HepG2 (cell line): ENCODE measurements at regions not wholly inside any gene's neighbourhood (a gene's known extent, or its start where the extent isn't known, plus 50 kb on each side); places are given as distances from the start of the nearest gene placed in this dataset.

Source experiments
- ATAC-seq: fragments of 200-7000 bp; cut with Tn5 transposase; 3 replicates; pipeline ENCODE4 v1.9.1; 2020; ENCODE audit warnings: mild to moderate bottlenecking, moderate library complexity
- BruUV-seq: library from RNA; stranded (reverse); fragments of 400-500 nt; replicated peaks from 2 replicates; lab custom pipeline; 2021; lab: Mats Ljungman, UMichigan
- CTCF ChIA-PET: fragments of 300-600 bp; formaldehyde crosslinking; extraction: SDS; loops from one replicate; lab custom pipeline; 2021; ENCODE audit warnings: low total read pairs, inconsistent platforms, low intra/inter-chr PET ratio; lab: Yijun Ruan, JAX
- POLR2A ChIA-PET: fragments of 350-600 bp; sonication (Branson Sonifier 250); formaldehyde crosslinking; loops from one replicate; lab custom pipeline; 2020; ENCODE audit warnings: antibody characterized with exemption, inconsistent platforms; lab: Yijun Ruan, JAX
- DNase-seq: peaks from one replicate; pipeline ENCODE4 v3.0.0-alpha.2; 2015; ENCODE audit warnings: low spot score
- FAIRE-seq: peaks from 3 replicates; lab custom pipeline; 2011; peaks lifted over from hg19 to GRCh38; lab: Jason Lieb, UNC
- H2AFZ ChIP-seq: one replicate; pipeline ENCODE4 v1.6.1; 2011; ENCODE audit warnings: low read length, inconsistent platforms
- H3K27ac ChIP-seq: fragments of 300-600 bp; 3 replicates; pipeline ENCODE4 v1.8.0; 2011; ENCODE audit warnings: mixed run types, mild to moderate bottlenecking, mixed read lengths, low read length, inconsistent platforms; ENCODE audit not compliant: insufficient read depth; ENCODE audit errors: extremely low read length
- H3K27me3 ChIP-seq, 2 experiments: fragments of 200-600 bp in 1 of 2; 2 replicates in 1 of 2; 3 replicates in 1 of 2; pipeline versions ENCODE4 v1.6.0 to v1.8.0; 2011; ENCODE audit warnings: low read length in 2 of 2, mild to moderate bottlenecking in 2 of 2, moderate library complexity in 2 of 2, inconsistent platforms in 1 of 2; ENCODE audit not compliant: insufficient read depth in 2 of 2, control insufficient read depth in 1 of 2
- H3K36me3 ChIP-seq, 2 experiments: fragments of 200-600 bp in 1 of 2; replicated peaks in 1 of 2; 2 replicates in 1 of 2; 3 replicates in 1 of 2; pipeline versions ENCODE4 v1.5.1 to v1.8.0; 2011; ENCODE audit warnings: low read length in 2 of 2, inconsistent platforms in 1 of 2; ENCODE audit not compliant: insufficient read depth in 2 of 2, control insufficient read depth in 1 of 2
- H3K4me1 ChIP-seq: 2 replicates; pipeline ENCODE4 v1.5.1; 2012; ENCODE audit warnings: low read length, inconsistent platforms; ENCODE audit not compliant: insufficient read depth
- H3K4me2 ChIP-seq: 2 replicates; pipeline ENCODE4 v1.6.0; 2011; ENCODE audit warnings: low read depth, low read length, inconsistent platforms
- H3K4me3 ChIP-seq, 3 experiments: fragments of 200-600 bp in 1 of 3; sonication (generic), shearing (Covaris generic) in 1 of 3; replicated peaks in 1 of 3; 2 replicates each; pipeline ENCODE4 v1.5.1; 2011 to 2016; ENCODE audit warnings: low read length in 3 of 3, inconsistent platforms in 2 of 3, low read depth in 2 of 3, mild to moderate bottlenecking in 2 of 3, control low read depth in 1 of 3, mixed read lengths in 1 of 3; ENCODE audit not compliant: insufficient read depth in 1 of 3
- H3K79me2 ChIP-seq: one replicate; pipeline ENCODE4 v1.6.1; 2011; ENCODE audit warnings: low read length, inconsistent platforms; ENCODE audit not compliant: insufficient read depth
- H3K9ac ChIP-seq: 2 replicates; pipeline ENCODE4 v1.6.0; 2011; ENCODE audit warnings: mild to moderate bottlenecking, low read depth, low read length, inconsistent platforms; ENCODE audit not compliant: insufficient read depth
- H3K9me3 ChIP-seq: 2 replicates; pipeline ENCODE4 v1.5.1; 2012; ENCODE audit warnings: mild to moderate bottlenecking, low read length
- H4K20me1 ChIP-seq: 2 replicates; pipeline ENCODE4 v1.6.0; 2011; ENCODE audit warnings: inconsistent platforms, mild to moderate bottlenecking, low read length, moderate library complexity; ENCODE audit not compliant: insufficient read depth
- FOXA1 ChIP-seq, 2 experiments: fragments of 450-650 bp in 1 of 2; sonication (generic) in 1 of 2; formaldehyde crosslinking in 1 of 2; IDR thresholded peaks; 2 replicates each; pipeline versions ENCODE4 v1.4.0 to v1.6.1; 2016 to 2020; ENCODE audit warnings: missing genetic modification reagents in 1 of 2
- GATA4 ChIP-seq: sonication (generic); IDR thresholded peaks from 2 replicates; pipeline ENCODE4 v1.6.1; 2016; ENCODE audit warnings: antibody characterized with exemption, low read depth, borderline replicate concordance
- HNF1B ChIP-seq: sonication (generic); formaldehyde crosslinking; IDR thresholded peaks from 2 replicates; pipeline ENCODE4 v1.5.1; 2020; ENCODE audit warnings: mild to moderate bottlenecking, moderate library complexity, missing genetic modification reagents
- KAT8 ChIP-seq: IDR thresholded peaks from 2 replicates; pipeline ENCODE4 v1.6.1; 2016; ENCODE audit warnings: missing genetic modification reagents, missing compliant biosample characterization
- KDM2A ChIP-seq: sonication (generic); formaldehyde crosslinking; IDR thresholded peaks from 2 replicates; pipeline ENCODE4 v1.4.0; 2020; ENCODE audit warnings: low read depth, missing genetic modification reagents, borderline replicate concordance
- MZF1 ChIP-seq: sonication (generic); formaldehyde crosslinking; IDR thresholded peaks from 2 replicates; pipeline ENCODE4 v1.8.1; 2023; ENCODE audit warnings: mild to moderate bottlenecking, missing genetic modification reagents, borderline replicate concordance
- ONECUT2 ChIP-seq: sonication (generic); formaldehyde crosslinking; IDR thresholded peaks from 2 replicates; pipeline ENCODE4 v1.4.0; 2020; ENCODE audit warnings: missing genetic modification reagents
- PCBP2 ChIP-seq: fragments of 200-400 bp; formaldehyde crosslinking; optimal IDR thresholded peaks from 2 replicates; pipeline ENCODE3; 2018; ENCODE audit warnings: low read length, low read depth; ENCODE audit not compliant: poor library complexity, severe bottlenecking
- POLR2AphosphoS5 ChIP-seq: IDR thresholded peaks from 2 replicates; pipeline ENCODE4 v1.6.1; 2012; ENCODE audit warnings: low read depth, low read length
- RFX3 ChIP-seq: IDR thresholded peaks from 2 replicates; pipeline ENCODE4 v1.6.1; 2016; ENCODE audit warnings: missing biosample characterization, missing genetic modification reagents
- TAF1 ChIP-seq: sonication (generic); formaldehyde crosslinking; IDR thresholded peaks from 2 replicates; pipeline ENCODE4 v1.4.0; 2020; ENCODE audit warnings: missing genetic modification reagents
- TRIM24 ChIP-seq: sonication (generic); formaldehyde crosslinking; IDR thresholded peaks from 2 replicates; pipeline ENCODE4 v1.8.0; 2022; ENCODE audit warnings: mild to moderate bottlenecking, missing genetic modification reagents
- ZBTB1 ChIP-seq: sonication (generic); formaldehyde crosslinking; IDR thresholded peaks from 2 replicates; pipeline ENCODE4 v1.4.0; 2020; ENCODE audit warnings: missing genetic modification reagents, borderline replicate concordance
- ZMAT5 ChIP-seq: sonication (generic); formaldehyde crosslinking; IDR thresholded peaks from 2 replicates; pipeline ENCODE4 v1.5.0; 2020; ENCODE audit warnings: mild to moderate bottlenecking, low read depth, missing genetic modification reagents, borderline replicate concordance
- ZNF180 ChIP-seq: sonication (generic); formaldehyde crosslinking; IDR thresholded peaks from 2 replicates; pipeline ENCODE4 v1.4.0; 2020; ENCODE audit warnings: low read depth, missing genetic modification reagents, borderline replicate concordance
- ZNF30 ChIP-seq: sonication (generic); formaldehyde crosslinking; IDR thresholded peaks from 2 replicates; pipeline ENCODE4 v1.5.0; 2020; ENCODE audit warnings: mild to moderate bottlenecking, missing genetic modification reagents
- ZNF468 ChIP-seq: sonication (generic); formaldehyde crosslinking; IDR thresholded peaks from 2 replicates; pipeline ENCODE4 v1.8.0; 2022; ENCODE audit warnings: mild to moderate bottlenecking, moderate library complexity, missing genetic modification reagents
- ZNF496 ChIP-seq: sonication (generic); formaldehyde crosslinking; IDR thresholded peaks from 2 replicates; pipeline ENCODE4 v1.8.1; 2023; ENCODE audit warnings: mild to moderate bottlenecking, moderate library complexity, missing genetic modification reagents; ENCODE audit not compliant: insufficient replicate concordance
- ZNF563 ChIP-seq: sonication (generic); formaldehyde crosslinking; IDR thresholded peaks from 2 replicates; pipeline ENCODE4 v1.8.0; 2022; ENCODE audit warnings: mild to moderate bottlenecking, moderate library complexity, missing genetic modification reagents
- ZNF691 ChIP-seq: sonication (generic); formaldehyde crosslinking; IDR thresholded peaks from 2 replicates; pipeline ENCODE4 v1.4.0; 2020; ENCODE audit warnings: missing genetic modification reagents, low read depth, mild to moderate bottlenecking, borderline replicate concordance
- ZNF790 ChIP-seq: sonication (generic); formaldehyde crosslinking; IDR thresholded peaks from 2 replicates; pipeline ENCODE4 v1.8.0; 2022; ENCODE audit warnings: missing genetic modification reagents, mild to moderate bottlenecking, borderline replicate concordance
- WGBS: methylation state at CpG from one replicate; pipeline ENCODE4 v1.1.6; 2017; ENCODE audit warnings: low lambda C conversion rate; 5-methylcytosine and 5-hydroxymethylcytosine counted together
- in situ Hi-C: cut with HindIII; loops from 2 replicates; pipeline ENCODE4 v1.10.0; 2017; ENCODE audit warnings: low pct_unique_long_range_greater_than_20kb; ENCODE audit not compliant: extremely low pct_ligation_motif_present
- intact Hi-C: fragments of 100-400 bp; cut with micrococcal nuclease; formaldehyde crosslinking; loops from one replicate; pipeline ENCODE4 v1.10.0; 2022; ENCODE audit not compliant: unreplicated experiment

GRCh38 chr9:119453980-119454379, 84.7 kb upstream of the BRINP1 start:
- POLR2A ChIA-PET: no interaction called here

GRCh38 chr9:119453490-119453911, 84.3 kb upstream of the BRINP1 start:
- no peak for ATAC-seq
- no peak overlapping the region for H3K4me3 ChIP-seq
- POLR2A ChIA-PET: no interaction called here
- TF ChIP-seq KAT8 (CRISPR knock-in tag) (no peak), ZNF790 (no peak), POLR2AphosphoS5 (no peak), HNF1B (CRISPR knock-in tag) (no peak), KDM2A (CRISPR knock-in tag) (no peak), PCBP2 (no peak), ZNF496 (CRISPR knock-in tag) (no peak), GATA4 (no peak), ZNF180 (CRISPR knock-in tag) (no peak), ZBTB1 (CRISPR knock-in tag) (no peak), FOXA1 (IDR thresholded peaks at IDR 0.05) (no peak), FOXA1 (CRISPR knock-in tag; IDR thresholded peaks at IDR 0.05) (no peak), ZNF468 (no peak), ONECUT2 (CRISPR knock-in tag) (no peak), ZNF691 (no peak)

More at GRCh38 chr9:119453980-119454379, 84.7 kb upstream of the BRINP1 start:
- intact Hi-C loops (no loop called here), in situ Hi-C loops (no loop called here)
- Histone ChIP-seq H3K4me3 (no peak overlapping the region), H3K27me3 (no peaks in the 10 kb centered on the region), H4K20me1 (no peaks in the 10 kb centered on the region), H2AFZ (no peak overlapping the region), H3K79me2 (no peaks in the 10 kb centered on the region), H3K27ac (no peak overlapping the region), H3K36me3 (no peaks in the 10 kb centered on the region), H3K4me1 (no peaks in the 10 kb centered on the region), H3K4me2 (no peak overlapping the region), H3K9ac (no peak overlapping the region), H3K9me3 (no peaks in the 10 kb centered on the region)
- FAIRE-seq (no peak), DNase-seq (no peak), ATAC-seq (no peak)
- CTCF ChIA-PET: no interaction called here
- no TSS peak for BruUV-seq
- no peak for TF ChIP-seq ZNF30 (CRISPR knock-in tag)
- TF ChIP-seq ZNF563 (CRISPR knock-in tag): no peak
- TF ChIP-seq TRIM24 (CRISPR knock-in tag): no peak
- no peak for TF ChIP-seq RFX3 (CRISPR knock-in tag)
- no peak for TF ChIP-seq ZMAT5 (CRISPR knock-in tag)
- no peak for TF ChIP-seq MZF1 (CRISPR knock-in tag)
- TF ChIP-seq TAF1 (CRISPR knock-in tag): no peak
- no CpG with 5 or more reads among the region's 1 CpG for WGBS

More at GRCh38 chr9:119453490-119453911, 84.3 kb upstream of the BRINP1 start:
- no peaks in the 10 kb centered on the region for H3K79me2 ChIP-seq
- 7% methylated on average over 3 of the region's 3 CpGs for WGBS
- in situ Hi-C loops: no loop called here
- H3K27ac ChIP-seq: no peak overlapping the region
- intact Hi-C loops: no loop called here
- H3K9ac ChIP-seq: no peak overlapping the region
- CTCF ChIA-PET: no interaction called here
- H3K4me1 ChIP-seq: no peaks in the 10 kb centered on the region
- H3K4me2 ChIP-seq: no peak overlapping the region
- H2AFZ ChIP-seq: no peak overlapping the region
- H4K20me1 ChIP-seq: no peaks in the 10 kb centered on the region
- H3K36me3 ChIP-seq: no peaks in the 10 kb centered on the region
- DNase-seq (no peak), FAIRE-seq (no peak)
- no peaks in the 10 kb centered on the region for H3K27me3 ChIP-seq
- no TSS peak for BruUV-seq
- H3K9me3 ChIP-seq: no peaks in the 10 kb centered on the region
